Osteocyte (in vitro differentiated cells): ENCODE measurements at regions not wholly inside any gene's neighbourhood (a gene's known extent, or its start where the extent isn't known, plus 50 kb on each side); places are given as distances from the start of the nearest gene placed in this dataset.

Experiments used
- DNase-seq: peaks from one replicate; pipeline ENCODE4 v3.0.0; 2021; ENCODE audit warnings: mixed read lengths; ENCODE audit not compliant: unreplicated experiment; ENCODE audit errors: extremely low spot score
- H3K27ac Mint-ChIP-seq: one replicate; pipeline ENCODE4 v1.8.0; 2021; ENCODE audit warnings: mild to moderate bottlenecking, mixed read lengths; ENCODE audit not compliant: unreplicated experiment
- H3K27me3 Mint-ChIP-seq: one replicate; pipeline ENCODE4 v1.8.0; 2021; ENCODE audit warnings: mixed read lengths; ENCODE audit not compliant: unreplicated experiment
- H3K36me3 Mint-ChIP-seq: one replicate; pipeline ENCODE4 v1.8.0; 2021; ENCODE audit warnings: mixed read lengths; ENCODE audit not compliant: unreplicated experiment
- H3K4me1 Mint-ChIP-seq: one replicate; pipeline ENCODE4 v1.8.0; 2021; ENCODE audit warnings: mixed read lengths; ENCODE audit not compliant: unreplicated experiment
- H3K4me3 Mint-ChIP-seq: one replicate; pipeline ENCODE4 v1.8.0; 2021; ENCODE audit warnings: mild to moderate bottlenecking, moderate library complexity, mixed read lengths; ENCODE audit not compliant: unreplicated experiment
- H3K9me3 Mint-ChIP-seq: one replicate; pipeline ENCODE4 v1.8.0; 2021; ENCODE audit warnings: mixed read lengths; ENCODE audit not compliant: unreplicated experiment
- CTCF ChIP-seq: fragments of 200-600 bp; sonication (generic); IDR thresholded peaks from 2 replicates; pipeline ENCODE4 v1.5.0; 2021; ENCODE audit warnings: antibody characterized with exemption, mild to moderate bottlenecking, moderate library complexity

GRCh38 chr10:35743351-35743750 is 101.3 kb upstream of the FZD8 start:
- no peak for TF ChIP-seq CTCF
- Mint-ChIP-seq H3K27ac (no peak overlapping the region), H3K27me3 (no peaks in the 10 kb centered on the region), H3K4me1 (peaks cover 6% of the 10 kb centered on the region), H3K36me3 (no peaks in the 10 kb centered on the region), H3K9me3 (peaks cover 5% of the 10 kb centered on the region), H3K4me3 (no peak overlapping the region)
- DNase-seq: no peak

- TF ChIP-seq CTCF: no peak
- Mint-ChIP-seq H3K36me3 (no peaks in the 10 kb centered on the region), H3K27me3 (no peaks in the 10 kb centered on the region), H3K27ac (no peak overlapping the region), H3K4me1 (peaks cover 20% of the 10 kb centered on the region), H3K4me3 (no peak overlapping the region), H3K9me3 (peaks cover 5% of the 10 kb centered on the region)
- DNase-seq: no peak
Observed at GRCh38 chr10:35739998-35740397, 97.9 kb upstream of the FZD8 start.

GRCh38 chr10:35735412-35735811 is 93.3 kb upstream of the FZD8 start:
- no peak for DNase-seq
- H3K4me1 Mint-ChIP-seq: peaks cover 17% of the 10 kb centered on the region

GRCh38 chr10:35731828-35732227 is 89.7 kb upstream of the FZD8 start:
- H3K4me1 Mint-ChIP-seq: peaks cover 14% of the 10 kb centered on the region
- H3K36me3 Mint-ChIP-seq: peaks cover 7% of the 10 kb centered on the region
- TF ChIP-seq CTCF: no peak
- DNase-seq: no peak
- no peak overlapping the region for H3K4me3 Mint-ChIP-seq
- H3K27ac Mint-ChIP-seq: no peak overlapping the region
- H3K27me3 Mint-ChIP-seq: peaks cover 17% of the 10 kb centered on the region
- peaks cover 10% of the 10 kb centered on the region for H3K9me3 Mint-ChIP-seq

More at GRCh38 chr10:35735412-35735811, 93.3 kb upstream of the FZD8 start:
- Mint-ChIP-seq H3K4me3 (no peak overlapping the region), H3K27me3 (peaks cover 4% of the 10 kb centered on the region), H3K27ac (peak overlapping the region; percentile 83), H3K36me3 (peaks cover 7% of the 10 kb centered on the region), H3K9me3 (peaks cover 16% of the 10 kb centered on the region)
- no peak for TF ChIP-seq CTCF

GRCh38 chr10:35728341-35728740 is 86.2 kb upstream of the FZD8 start:
- no peaks in the 10 kb centered on the region for H3K36me3 Mint-ChIP-seq
- no peaks in the 10 kb centered on the region for H3K4me1 Mint-ChIP-seq
- DNase-seq: no peak
- H3K4me3 Mint-ChIP-seq: no peak overlapping the region
- H3K27ac Mint-ChIP-seq: no peak overlapping the region
- no peaks in the 10 kb centered on the region for H3K9me3 Mint-ChIP-seq
- TF ChIP-seq CTCF: no peak
- H3K27me3 Mint-ChIP-seq: peaks cover 36% of the 10 kb centered on the region
